Hematopoietic multipotent progenitor cell treated with erythropoietin and hydrocortisone succinate and interleukin-3 and kit ligand, for 6 days (in vitro differentiated cells): ENCODE measurements at regions not wholly inside any gene's neighbourhood (a gene's known extent, or its start where the extent isn't known, plus 50 kb on each side); places are given as distances from the start of the nearest gene placed in this dataset.
"Not testable (repeated sequence)": the region's sequence is repeated elsewhere in the genome, so short reads cannot be mapped to it uniquely, and the experiment has no call there.

Experiments used
- DNase-seq: peaks from one replicate; pipeline ENCODE4 v3.0.0-alpha.2; 2015

GRCh38 chr4:179626687-179627086, 2184.4 kb upstream of the AGA start:
- DNase-seq, result no peak

- no peak for DNase-seq
Observed at GRCh38 chr4:179631321-179631720, 2189.1 kb upstream of the AGA start.

GRCh38 chr4:179634862-179635261, 2192.6 kb upstream of the AGA start:
- no peak for DNase-seq

GRCh38 chr4:179662522-179662921, 2220.3 kb upstream of the AGA start:
- DNase-seq, result no peak

- DNase-seq, result no peak
Observed at GRCh38 chr4:179663641-179664429, 2221.6 kb upstream of the AGA start.

GRCh38 chr4:179664430-179665027, 2222.3 kb upstream of the AGA start:
- no peak for DNase-seq

GRCh38 chr4:179666226-179666625, 2224.0 kb upstream of the AGA start:
- DNase-seq, result no peak

- peak; percentile 1 for DNase-seq
Observed at GRCh38 chr4:179671609-179672008, 2229.4 kb upstream of the AGA start.

- DNase-seq, result no peak
Observed at GRCh38 chr4:179678093-179678814, 2236.0 kb upstream of the AGA start.

GRCh38 chr4:179683661-179684060, 2241.4 kb upstream of the AGA start:
- DNase-seq, result not testable (repeated sequence)

- DNase-seq, result no peak
Observed at GRCh38 chr4:179692222-179692621, 2250.0 kb upstream of the AGA start.

GRCh38 chr4:179695175-179695574, 2252.9 kb upstream of the AGA start:
- peak; percentile 5 for DNase-seq

GRCh38 chr4:179698321-179698720, 2256.1 kb upstream of the AGA start:
- DNase-seq, result no peak

GRCh38 chr4:179709961-179710624, 2267.9 kb upstream of the AGA start:
- DNase-seq, result no peak

- DNase-seq, result no peak
Observed at GRCh38 chr4:179719766-179720450, 2277.7 kb upstream of the AGA start.

GRCh38 chr4:179726491-179726890, 2284.3 kb upstream of the AGA start:
- not testable (repeated sequence) for DNase-seq

- DNase-seq, result no peak
Observed at GRCh38 chr4:179728305-179728704, 2286.1 kb upstream of the AGA start.

- DNase-seq, result not testable (repeated sequence)
Observed at GRCh38 chr4:179736820-179737219, 2294.6 kb upstream of the AGA start.

- no peak for DNase-seq
Observed at GRCh38 chr4:179738822-179739221, 2296.6 kb upstream of the AGA start.

- no peak for DNase-seq
Observed at GRCh38 chr4:179747218-179747910, 2305.1 kb upstream of the AGA start.

- DNase-seq, result peak; percentile 19
Observed at GRCh38 chr4:179748837-179749236, 2306.6 kb upstream of the AGA start.

- peak; percentile 97 for DNase-seq
Observed at GRCh38 chr4:179750374-179750773, 2308.1 kb upstream of the AGA start.
